ENCODE measurements at regions not wholly inside any gene's neighbourhood (a gene's known extent, or its start where the extent isn't known, plus 50 kb on each side); places are given as distances from the start of the nearest gene placed in this dataset.

DNA sequence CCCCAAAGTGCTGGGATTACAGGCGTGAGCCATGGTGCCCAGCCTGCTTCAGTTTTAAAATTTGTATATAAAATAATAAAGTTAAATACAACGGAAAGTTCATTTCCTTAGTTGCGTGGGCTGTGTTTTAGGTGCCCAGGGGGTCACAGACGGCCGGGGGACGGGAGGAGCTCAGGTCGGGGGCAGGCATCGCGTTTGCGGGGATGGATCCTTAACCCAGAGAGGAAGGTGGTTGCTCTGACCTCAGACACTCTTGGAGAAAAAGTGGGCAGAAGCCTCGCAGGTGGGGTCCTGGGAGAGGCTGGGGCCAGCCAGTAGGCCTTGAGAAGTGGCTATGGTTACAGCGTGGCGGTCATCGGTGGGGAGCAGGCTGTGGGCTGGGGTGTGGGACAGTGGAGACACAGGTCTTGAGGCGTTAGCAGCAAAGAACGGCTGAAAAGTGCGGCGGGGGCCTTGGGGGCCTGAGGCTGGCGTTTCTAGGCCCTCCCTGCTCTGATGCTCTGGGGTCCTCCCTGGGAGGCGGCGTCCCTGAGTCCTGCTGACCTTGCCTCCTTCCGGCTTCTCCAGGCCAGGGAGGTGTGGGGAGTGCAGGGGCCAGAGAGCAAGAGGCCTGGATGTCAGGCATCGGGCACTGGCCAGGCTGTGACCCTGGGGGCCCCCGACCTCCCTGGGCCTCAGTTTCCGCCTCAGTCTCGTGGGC lies 54.4 kb downstream of the UNCX start:
- no peak for DNase-seq

- DNase-seq: no peak
Measured at GRCh38 chr7:1287752-1288201, 55.1 kb downstream of the UNCX start.

DNA sequence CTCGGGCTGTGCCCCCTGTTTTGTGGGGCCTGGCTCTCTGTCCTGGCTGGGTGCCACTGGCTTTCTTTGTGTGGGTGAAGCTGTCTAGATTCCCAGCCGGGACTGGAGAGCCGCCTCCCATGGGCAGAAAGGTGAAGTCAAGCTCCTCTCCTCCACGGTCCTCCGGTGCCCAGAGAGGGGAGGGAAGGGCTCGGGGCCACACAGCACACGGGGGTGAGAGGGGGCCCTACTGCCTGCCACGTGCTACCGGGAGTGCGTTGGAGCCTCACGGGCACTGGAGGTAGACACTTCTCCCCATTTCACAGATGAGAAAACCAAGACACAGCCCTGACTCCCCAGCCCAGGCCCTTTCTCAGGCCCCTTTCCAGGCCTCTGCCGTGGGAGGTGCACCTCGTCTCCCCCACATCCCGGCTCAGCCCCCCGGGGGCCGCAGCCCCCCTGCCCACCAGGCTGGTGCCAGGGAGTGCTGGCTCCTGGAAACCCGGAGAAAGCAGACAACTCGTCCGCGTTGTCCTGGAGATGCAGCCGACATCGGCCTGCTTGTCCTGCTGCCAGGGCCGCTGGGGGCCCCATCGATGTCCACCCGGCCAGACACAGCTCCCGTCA lies 55.8 kb downstream of the UNCX start:
- DNase-seq: no peak

- no peak for DNase-seq
Measured at GRCh38 chr7:1288996-1289551, 56.4 kb downstream of the UNCX start.

GRCh38 chr7:1289666-1290025 lies 57.0 kb downstream of the UNCX start:
- DNase-seq: no peak

- DNase-seq: peak in 1 of 2 donors; percentile 26
Measured at GRCh38 chr7:1290026-1290678, 57.5 kb downstream of the UNCX start.

DNA sequence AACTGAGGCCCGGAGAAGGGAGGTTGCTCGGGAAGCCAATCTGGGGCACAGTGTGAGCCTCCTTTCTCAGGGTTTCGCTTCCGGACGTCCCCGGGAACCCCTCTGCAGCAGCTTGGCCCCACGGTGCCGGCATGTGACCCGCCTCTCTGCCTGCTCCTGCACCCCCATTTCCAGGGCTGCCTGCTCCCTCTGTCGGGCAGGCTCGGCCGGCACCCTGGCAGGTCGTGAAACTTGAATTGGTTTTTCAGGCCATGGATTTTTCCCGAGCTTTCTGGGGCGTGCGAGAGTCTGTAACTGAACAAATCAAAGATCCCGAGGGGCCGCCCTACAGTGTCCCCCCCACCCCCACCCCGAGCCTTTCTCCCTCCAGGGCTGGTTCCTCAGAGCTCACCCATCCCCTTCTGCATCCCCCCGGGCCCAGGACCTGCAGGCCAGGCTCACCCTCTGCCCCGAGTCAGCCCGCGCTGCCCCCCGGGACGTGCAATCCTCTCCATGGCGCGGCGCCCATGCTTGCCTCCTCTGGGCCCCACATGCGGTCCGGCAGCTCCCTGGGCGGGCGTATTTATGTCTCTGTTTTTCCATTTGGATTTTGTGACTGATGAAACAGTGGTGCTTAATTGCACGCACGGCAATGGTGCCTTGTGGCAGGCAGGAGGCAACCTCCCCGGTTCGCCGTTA lies 58.1 kb downstream of the UNCX start:
- no peak for DNase-seq

- DNase-seq: no peak
Measured at GRCh38 chr7:1291357-1291689, 58.7 kb downstream of the UNCX start.

GRCh38 chr7:1291845-1292765 lies 59.4 kb downstream of the UNCX start:
- DNase-seq: no peak

GRCh38 chr7:1292972-1293830 lies 60.5 kb downstream of the UNCX start:
- DNase-seq: no peak

GRCh38 chr7:1293950-1294411 lies 61.3 kb downstream of the UNCX start:
- DNase-seq: no peak

DNA sequence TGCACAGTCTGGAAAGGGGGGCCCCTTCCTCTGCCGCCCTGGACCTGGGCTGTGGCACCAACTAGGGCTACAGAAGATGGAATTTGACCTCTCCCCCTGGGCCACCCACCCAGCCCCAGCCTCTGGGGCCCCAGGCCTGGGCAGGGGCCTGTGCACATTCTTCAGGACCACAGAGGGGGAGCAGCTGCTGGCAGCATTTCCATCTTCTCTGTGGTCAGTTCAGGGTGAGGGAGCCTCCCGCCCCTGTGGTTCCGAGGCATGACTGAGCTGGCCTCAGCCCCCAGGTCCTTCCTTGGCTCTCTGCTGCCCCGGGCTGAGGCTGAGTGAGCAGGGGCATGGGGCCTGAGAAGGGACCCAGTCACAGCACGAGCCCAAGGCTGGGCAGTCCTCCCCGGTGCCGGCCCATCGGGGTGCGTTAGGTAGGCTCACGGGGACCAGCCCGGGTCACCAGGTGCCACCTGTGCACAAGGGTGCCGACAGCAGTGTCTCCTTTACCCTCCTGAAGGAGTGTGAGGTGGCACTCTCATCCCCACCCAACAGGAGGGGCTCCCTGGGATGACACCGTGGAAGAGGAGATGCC lies 63.2 kb downstream of the UNCX start:
- no peak for DNase-seq

- no peak for DNase-seq
Measured at GRCh38 chr7:1296356-1296981, 63.8 kb downstream of the UNCX start.

- no peak for DNase-seq
Measured at GRCh38 chr7:1297017-1297960, 64.6 kb downstream of the UNCX start.

DNA sequence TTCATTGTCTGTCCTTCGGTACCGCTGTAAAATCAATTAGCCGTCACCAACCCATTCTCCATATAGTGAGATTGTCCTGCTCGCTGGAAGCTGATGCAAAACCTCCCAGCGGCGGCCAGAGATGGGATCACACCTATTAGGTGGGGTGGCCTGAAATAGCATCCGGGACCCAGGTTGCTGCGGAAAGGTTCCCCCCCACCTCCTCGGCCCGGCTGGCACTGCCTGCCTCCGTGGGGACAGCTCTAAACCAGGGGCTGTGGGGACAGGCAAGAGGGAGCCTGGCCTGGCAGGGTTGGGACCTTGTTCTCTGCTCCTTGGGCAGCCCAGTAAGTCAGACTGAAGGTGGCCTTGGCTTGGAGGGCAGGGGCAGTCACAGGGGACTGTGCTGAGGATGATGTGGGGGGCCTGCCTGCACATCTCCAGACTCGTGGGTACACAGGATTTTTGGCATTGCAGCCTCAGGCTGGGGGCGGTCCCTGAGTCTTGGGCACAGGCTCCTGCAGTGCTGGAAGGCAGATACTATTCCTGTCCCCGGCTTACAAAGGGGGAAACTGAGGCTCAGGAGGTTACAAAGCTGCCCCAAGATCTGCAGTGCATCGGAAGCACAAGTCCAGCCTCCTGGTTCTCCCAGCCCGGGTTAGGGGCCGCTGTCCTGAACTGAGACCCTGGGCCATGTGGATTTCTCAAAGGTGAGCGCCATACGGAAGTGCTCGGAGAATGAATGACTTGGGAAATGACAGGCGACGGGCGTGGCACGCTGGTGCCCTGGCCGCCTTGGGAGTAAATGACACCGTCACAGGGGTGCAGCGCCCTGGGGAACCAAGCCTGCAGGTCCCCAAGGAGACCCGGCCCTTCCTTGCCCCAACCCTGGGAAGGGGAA lies 65.6 kb downstream of the UNCX start:
- DNase-seq: no peak

GRCh38 chr7:1298931-1299885 lies 66.5 kb downstream of the UNCX start:
- DNase-seq: no peak

DNA sequence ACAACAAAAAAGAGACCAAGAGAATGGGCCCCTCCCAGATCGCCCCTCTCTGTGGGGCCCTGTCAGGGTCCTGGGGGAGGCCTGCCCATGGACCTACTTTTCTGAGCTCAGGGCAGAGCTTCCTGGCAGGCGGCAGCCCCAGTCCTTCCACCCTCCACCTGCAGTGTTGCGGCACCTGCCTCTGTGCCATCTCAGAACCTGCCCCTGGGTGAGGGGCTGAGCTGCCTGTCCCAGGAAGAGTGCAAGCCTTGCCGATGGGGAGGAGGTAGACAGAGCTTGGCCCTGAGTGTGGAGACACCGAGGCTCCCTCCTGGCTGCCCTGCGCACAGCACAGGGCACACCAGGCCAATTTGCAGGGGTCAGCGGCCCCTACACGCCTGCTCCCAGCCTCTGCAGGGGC lies 67.5 kb downstream of the UNCX start:
- DNase-seq: no peak
